HG03196 (cell line): ENCODE measurements at regions not wholly inside any gene's neighbourhood (a gene's known extent, or its start where the extent isn't known, plus 50 kb on each side); places are given as distances from the start of the nearest gene placed in this dataset.

Experiments used
- ATAC-seq: cut with Tn5 transposase; IDR thresholded peaks from one replicate; pipeline ENCODE4 v1.9.1; 2021; ENCODE audit not compliant: unreplicated experiment

DNA sequence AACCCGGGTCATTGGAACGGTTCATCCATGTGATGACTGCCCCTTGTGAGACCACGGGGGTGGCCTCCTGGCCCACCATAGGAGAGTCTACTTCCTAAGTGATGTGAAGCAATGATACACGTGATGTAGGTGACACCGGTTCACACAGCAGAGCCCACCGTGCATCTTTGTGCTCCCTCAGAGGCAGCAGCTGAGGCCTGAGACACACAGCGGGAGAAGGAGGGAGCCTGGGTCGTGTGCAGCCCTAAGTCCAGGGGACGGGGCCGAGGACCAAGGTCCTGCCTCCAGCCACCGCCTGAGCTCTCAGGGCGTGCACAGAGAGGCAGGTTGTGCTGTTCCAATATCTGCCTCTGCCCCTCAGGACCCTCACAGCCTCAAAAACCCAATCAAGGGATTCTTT, 377.2 kb upstream of the SALL3 start:
- ATAC-seq: no peak

DNA sequence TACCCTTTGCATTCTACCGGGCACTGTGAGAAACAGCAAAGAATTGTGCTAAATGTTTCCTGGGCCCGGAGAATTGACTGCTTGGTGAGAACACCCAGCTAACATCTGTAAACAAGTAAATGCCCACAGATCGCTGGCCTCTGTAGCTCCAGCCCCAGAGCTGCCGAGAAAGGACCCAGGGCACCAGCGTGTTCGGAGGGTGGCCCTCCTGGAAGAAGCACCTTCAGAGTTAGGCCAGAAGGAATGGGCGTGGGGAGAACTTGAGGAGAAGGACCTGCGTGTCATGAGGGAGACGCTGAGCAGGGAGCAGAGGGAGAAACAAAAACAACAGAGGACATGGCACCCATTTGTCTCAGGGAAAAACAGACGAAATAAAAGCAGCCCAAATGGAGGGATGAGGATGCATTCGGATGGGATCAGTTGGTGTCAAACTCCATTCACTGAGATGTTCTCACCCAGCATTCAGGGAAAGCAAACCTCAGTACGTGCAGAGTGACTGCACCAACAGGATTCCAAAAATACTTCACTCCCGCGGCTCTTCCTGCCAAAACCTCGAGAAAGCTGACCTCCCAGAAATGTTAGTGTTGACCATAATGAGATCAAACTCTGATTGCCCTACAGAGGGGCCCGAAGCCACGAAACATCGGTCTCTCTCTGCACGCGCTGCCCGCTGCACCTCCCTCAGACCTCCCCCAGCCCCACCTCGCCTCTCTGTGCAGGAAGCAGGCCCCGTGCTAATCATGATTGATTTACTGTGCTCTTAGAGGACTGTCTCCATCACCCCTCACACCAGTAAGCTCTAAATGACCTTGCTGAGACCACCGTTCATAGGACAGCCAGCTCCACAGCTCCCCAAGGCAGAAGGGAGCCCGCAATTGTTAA, 376.3 kb upstream of the SALL3 start:
- ATAC-seq: no peak

DNA sequence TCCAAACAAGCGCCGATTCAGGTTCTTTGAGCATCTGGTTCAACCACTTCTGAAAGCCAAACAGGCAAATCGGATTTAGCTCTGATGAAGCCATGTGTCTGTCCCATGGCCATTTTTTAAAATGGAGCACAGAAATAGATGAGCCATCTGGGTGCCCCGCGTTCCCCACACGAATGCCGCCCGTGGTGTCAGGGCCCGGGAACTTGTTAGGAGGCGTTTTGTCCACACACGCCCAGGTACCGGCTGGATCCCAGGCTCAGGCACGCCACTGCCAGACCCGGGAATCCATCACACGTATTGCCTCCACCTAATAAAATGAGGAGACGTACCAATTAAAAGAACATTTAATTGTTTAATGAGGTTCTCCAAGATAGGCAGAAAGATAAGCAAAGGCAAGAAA, 374.4 kb upstream of the SALL3 start:
- no peak for ATAC-seq

DNA sequence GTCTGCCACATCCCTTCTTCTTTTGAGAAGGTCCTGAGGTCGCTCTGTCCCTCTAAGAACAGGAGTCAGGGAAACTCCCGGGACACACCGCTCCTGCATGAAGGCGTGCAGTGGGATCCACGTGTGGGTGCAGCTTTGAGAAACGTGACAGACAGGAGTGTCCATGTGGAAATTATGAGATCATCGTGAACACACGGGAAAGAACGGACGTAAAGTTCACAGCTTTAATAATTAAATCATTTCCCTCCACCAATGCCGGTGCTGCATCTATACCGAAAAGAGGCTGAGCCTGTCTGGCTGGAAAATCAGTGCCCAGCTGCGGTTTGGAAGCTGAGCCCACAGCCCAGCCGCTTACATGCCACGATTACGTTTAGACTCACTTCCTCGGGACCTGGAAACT, 372.4 kb upstream of the SALL3 start:
- ATAC-seq: no peak

DNA sequence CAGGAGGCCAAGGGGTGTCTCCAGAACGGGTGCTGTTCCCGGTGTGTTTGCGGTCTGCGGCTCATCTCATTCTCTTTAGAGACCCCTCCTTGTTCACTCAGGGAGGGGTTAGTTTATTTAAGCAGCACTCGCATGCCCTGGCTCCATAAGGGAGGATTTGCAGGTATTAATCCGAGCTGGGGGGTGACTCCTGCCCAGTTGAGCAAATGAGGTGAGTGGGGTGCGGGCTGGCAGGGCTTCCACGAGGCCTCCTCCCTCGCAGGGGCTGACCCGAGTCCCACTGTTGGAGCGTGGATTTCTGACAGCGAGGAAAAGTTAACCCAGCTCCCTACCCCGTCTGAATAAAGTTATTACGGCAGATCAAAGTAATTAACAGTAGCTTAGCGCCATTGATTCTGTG, 371.8 kb upstream of the SALL3 start:
- ATAC-seq: no peak

DNA sequence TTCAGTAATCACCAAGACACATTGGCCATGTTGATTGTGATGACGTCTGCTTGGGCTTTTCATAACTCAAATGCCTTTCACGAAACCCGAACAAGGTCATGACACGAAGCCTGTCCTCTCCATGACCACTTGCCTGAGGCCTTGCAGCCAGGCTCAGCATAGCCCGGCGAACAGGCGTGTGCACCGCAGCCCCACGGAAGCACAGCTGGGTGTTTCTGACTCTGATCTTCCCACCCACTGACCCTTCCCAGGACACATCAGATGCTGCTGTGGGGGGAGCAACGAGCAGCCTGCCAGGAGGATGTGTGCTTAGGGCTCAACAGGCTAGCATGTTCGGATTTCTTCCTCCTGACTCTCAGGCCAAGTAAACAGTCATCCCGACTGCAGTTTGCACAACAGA, 369.4 kb upstream of the SALL3 start:
- no peak for ATAC-seq

DNA sequence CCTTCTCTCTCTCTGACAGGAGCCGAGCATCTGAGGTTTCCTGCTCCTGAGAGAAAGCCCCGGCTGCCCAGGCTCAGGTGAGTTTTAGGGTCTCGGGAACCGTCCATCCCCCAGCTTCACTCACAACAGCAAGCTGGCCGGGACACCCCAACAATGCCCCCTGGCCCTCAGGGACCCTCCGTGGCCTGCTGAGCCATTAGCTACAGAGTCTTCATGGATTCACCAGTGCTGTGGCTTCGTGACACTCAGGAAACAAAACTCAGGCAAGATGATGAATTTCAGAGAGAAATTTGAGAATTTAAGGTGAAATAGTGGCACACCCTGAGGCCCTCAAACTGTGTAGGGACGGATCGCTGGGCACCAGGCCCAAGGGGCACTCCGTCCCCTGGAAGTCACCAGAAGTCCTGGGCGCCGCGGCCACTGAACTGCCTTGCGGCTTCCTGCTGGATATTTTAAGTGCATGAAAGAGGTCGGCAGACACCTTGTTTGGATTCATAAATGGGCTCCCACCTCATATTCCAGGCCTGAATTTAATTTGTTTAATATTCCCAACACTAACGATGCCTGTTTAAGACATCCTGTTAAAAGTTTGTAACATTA, 368.3 kb upstream of the SALL3 start:
- no peak for ATAC-seq

DNA sequence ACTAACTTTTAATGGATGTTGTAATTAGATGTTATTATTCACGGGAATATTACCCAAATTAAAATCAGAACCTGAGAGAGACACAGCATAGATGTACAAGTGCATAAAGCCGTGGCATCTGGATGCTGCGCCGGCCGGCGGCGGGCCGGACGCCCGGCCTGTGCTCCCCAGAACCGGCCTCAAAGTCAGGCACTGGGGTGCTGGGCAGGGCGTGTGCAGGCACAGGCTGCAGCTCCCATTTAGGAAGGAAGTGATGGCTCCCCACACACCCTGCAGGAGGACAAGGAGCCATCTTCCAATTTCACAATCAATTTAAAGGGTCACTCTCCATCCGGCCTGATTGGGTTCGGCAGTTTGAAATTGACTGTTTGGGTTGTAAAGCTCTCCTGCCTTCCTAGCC, 367.7 kb upstream of the SALL3 start:
- no peak for ATAC-seq

DNA sequence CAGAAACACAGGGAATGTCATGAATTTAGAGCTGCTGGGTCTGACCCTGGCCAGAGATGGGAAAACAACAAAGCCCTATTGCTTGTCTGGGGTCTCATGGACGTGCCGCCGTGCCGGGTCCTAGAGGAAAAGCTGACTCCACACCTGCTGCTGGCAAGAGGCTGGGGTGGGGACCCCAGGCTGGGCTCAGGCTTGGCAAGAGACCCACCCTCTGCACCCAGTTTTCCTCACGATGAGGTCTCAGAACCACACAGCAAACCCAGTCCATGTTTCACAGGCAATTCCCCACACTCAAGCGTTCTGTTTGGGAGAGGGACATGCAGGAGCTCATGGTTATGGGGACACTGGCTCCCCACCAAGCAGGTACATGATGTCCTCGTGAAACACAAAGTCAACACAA, 367.3 kb upstream of the SALL3 start:
- ATAC-seq: no peak

DNA sequence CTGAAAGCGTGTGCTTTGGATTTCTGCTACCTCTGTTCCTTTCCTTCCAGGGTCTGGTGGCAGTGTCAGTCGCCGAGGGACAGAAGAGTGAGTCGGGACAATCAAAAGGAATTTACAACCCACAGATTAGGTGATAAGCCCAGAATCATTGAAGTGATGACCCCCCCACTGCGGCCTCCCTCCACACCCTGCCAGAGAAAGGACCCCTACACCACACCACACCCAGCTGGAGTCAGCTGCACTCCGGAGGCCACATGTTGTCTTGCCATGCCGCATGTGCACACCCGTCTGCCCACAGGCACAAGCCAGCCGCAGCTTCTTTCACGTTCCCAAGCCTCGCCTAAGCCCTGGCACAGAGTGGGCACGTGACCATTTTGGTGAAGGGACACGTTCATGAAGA, 366.8 kb upstream of the SALL3 start:
- no peak for ATAC-seq

DNA sequence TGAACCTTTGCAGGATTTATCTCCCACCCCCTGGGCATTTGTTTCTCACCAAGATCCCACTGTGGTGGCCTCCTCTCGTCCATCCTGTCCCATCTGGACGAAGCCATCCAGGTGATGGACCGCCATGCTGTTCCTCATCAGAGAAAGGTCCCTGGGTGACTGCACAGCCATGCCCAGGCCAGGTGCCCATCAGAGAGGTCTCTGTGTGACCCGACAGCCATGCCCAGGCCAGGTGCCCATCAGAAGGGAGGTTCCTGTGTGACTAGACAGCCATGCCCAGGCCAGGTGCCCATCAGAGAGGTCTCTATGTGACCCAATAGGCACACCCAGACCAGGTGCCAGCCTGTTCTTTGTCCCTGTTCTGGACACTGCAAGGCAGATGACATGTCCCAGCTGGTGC, 360.9 kb upstream of the SALL3 start:
- no peak for ATAC-seq

DNA sequence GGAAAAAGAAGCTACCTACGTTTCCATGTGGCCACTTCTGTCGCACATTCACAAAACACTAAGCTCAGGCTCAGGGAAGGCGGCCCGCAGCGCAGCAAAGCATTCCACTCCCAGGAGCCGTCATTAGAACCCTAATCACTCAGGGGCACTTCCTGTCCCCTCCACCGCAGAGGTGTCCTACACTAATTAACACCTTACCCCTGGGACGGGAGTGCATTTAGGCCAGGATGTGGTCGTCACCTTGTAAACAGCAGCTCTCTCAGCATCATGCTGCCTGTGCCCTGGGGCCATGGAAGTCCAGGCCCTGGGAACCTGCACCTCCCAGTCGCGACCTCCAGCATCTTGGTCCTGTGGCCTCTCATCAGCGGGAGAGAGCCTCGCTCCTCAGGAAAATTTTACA, 359.8 kb upstream of the SALL3 start:
- no peak for ATAC-seq

DNA sequence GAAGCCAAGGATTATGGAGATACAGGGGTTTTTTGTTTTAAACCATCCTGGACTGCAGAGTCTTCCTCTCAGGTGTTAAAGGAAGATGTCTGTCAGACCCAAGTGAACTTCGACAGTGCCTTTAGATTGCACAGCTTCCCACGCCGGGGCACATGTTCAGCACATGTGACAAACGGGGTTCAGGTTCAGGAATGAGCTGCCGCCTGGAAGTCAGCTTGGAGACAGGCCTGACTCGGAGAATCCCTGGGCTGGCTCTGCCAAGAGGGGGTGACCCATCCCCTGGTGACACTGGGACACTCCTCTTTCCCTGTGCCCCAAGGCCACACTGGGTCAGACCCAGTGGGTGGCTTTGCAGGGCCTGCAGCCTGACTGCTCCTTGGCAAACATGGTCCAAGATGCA, 359.3 kb upstream of the SALL3 start:
- no peak for ATAC-seq

DNA sequence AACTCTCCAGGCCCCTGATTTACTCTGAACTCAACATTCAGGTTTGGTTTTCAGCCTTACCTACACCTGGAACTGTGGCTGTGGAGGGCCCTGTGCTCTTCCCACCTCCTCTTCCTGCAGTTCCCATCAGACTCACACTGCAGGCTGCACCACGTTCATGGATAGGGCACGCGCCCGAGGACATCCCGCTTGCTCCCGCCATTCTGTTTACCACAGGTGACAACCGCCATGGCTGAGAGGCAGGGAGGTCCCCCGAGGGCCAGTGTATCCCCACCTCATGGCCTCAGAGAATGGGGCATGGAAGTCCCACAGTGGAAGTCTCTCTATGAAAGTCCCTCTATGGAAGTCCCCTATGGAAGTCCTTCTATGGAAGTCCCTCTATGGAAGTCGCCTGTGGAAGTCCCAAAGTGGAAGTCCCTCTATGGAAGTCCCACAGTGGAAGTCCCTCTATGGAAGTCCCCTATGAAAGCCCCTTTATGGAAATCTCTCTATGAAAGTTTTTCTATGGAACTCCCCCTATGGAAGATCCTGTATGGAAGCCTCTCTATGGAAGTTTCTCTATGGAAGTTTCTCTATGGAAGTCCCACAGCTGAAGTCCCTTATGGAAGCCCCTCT, 358.4 kb upstream of the SALL3 start:
- ATAC-seq: no peak

DNA sequence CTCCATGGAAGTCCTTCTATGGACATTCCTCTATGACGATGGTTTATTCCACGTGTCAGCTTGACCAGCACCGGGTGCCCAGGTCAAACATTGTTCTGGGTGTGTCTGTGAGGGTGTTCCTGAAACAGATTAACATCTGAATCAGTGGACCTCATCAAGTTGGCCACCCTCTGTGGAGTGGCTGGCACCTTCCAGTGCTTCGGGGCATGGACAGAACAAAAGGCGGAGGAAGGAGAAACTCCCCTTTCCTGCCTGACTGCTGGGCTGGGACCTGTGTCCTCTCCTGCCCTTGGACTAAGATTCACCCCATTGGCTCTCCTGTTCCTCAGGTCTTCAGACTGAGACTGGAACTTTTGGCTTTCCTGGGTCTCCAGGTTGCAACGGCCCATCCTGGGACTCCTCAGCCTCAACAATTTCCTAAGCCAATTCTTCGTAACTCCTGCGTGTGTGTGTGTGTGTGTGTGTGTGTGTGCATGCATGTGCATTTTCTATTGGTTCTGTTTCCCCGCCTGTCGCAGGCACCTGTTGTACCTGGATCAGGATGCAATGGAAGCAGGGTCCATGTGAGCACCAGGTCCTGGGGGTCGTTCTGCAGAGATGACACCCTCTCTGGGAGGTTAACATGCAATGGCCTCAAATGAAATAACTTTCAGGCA, 357.2 kb upstream of the SALL3 start:
- no peak for ATAC-seq

DNA sequence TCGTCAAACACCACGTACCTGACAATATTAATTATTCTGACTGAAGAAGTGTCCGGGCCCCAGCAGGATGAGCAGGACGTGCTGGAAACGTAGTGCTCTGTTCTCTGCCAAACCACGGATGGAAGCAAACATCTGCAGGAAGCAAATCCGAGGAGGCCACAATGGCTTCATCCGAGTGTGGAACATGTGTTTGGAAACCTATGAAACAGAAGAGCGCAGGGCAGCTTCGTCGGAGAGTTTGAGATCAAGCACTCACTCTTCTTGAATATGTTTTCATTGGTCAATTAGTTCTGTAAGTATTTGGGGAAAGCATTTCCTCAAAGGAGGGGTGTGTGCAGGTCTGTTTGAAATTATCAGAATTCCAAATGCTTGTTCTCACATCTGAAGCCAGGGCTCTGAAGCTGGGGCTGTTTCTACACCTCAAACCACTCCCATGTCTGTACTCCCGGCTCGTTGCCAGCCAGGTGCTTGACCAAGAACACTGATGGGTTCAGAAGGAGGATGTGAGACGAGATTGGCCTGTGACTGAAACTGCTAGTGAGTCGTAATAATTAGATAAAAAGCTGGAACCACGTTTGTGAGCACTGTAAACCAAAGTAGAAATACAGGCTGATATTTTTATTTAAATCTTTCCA, 356.6 kb upstream of the SALL3 start:
- no peak for ATAC-seq

DNA sequence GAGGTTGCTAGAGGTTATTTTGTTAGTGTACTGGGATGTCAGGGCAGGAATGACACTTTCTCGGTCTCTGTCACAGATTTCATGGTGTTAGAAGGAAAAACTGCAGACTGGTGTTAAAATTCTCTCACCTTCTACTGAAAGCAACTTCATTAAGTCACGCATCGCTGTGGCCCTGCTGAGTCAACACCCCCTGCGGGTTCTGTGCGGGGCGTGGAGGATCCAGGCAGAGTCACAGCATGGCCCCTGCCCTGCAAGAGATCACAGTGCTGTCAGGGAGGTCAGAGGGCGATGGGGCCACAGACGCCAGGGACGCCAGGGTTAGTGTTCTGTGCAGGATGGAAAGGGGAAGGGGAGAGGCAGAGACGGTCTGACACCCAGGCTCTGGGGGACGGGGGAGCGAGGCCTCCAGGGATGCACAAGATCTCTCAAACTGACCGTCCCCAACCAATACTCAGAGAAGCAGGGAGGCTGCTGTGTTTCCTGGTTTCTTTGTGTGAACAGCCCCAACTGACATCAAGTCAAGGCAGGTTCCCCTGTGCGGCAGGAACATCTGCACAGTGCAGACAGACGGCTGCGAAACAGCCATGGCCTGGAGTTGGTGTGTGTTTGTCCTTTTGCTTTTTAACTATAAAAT, 354.9 kb upstream of the SALL3 start:
- ATAC-seq: no peak

DNA sequence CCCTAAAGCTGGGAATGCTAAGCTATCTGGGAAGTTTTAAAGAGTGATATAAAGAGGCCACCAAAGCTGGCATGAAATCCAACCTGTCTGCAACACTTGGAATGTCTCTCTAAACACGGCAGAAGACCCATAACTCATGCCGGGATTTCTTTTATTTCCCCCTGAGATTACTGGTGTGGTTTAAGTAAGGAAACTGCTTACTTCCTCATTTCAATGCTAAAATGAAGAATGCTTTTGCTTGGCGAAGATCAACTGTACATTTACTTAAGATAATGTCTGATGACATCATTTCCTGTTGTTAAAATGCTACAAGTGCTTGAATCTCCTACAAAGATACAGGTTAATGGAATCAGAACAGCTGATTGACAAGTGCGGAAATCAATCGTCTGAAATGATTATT, 353.8 kb upstream of the SALL3 start:
- no peak for ATAC-seq

DNA sequence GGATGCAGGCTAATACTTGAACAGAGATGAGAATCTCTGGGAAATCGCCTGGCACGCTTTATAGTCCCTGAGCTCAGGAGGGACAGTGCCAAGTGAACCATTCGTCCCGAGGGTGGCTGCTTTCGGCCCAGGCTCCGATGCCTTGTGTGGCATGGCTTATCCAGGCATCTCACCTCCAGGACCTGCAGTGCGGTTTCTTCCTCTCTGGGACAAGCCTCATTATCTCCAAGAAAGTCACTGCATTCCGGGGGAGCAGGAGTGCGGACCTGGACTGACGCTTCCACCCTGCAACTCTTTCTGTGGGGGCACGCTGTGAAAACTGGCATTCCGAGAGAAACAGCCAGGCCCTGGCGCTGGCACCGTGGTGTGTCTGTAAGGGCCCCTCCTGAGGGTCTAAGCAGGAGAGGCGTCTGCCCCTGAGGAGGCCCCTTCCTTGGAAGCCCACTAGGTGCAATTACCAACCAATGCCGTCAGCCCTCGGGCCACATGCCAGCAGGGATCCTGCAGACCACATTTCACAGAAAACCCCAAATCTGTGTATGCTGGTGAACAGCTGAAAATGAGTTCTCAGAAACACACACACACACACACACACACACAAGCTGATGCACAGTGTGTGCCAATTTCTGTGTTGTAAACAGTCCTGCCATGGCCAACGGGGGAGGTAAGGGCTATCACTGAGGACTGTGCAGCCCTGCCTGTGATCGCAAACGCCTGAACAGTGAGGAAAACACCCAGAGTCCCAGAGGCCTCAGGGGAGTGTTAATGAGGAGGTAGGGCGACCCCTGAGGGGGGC, 351.9 kb upstream of the SALL3 start:
- no peak for ATAC-seq

DNA sequence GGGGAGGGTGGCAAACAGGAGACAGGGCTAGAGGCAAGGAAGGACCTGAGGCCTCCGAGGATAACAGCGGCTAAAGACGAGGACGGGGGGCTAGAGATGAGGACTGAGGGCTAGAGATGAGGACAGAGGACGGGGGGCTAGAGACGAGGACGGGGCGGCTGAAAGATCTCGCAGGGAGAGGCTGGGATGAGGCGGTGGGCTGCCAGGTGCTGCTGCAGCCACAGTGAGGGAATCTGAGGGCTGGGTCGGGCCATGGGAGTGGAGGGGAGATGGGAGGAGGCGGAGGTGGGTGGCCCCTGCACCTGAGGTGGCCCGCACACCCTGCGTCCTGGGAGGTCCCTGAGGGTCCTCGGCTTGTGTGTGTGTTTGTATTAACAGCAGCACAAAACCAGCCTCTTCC, 350.2 kb upstream of the SALL3 start:
- ATAC-seq: no peak
